Epidermal melanocyte (primary cell): ENCODE measurements at regions not wholly inside any gene's neighbourhood (a gene's known extent, or its start where the extent isn't known, plus 50 kb on each side); places are given as distances from the start of the nearest gene placed in this dataset.
"Not testable (repeated sequence)": the region's sequence is repeated elsewhere in the genome, so short reads cannot be mapped to it uniquely, and the experiment has no call there.

Experiments used
- DNase-seq: peaks from one replicate; pipeline ENCODE4 v3.0.0; 2011; ENCODE audit warnings: low spot score; ENCODE audit not compliant: insufficient read length

DNA sequence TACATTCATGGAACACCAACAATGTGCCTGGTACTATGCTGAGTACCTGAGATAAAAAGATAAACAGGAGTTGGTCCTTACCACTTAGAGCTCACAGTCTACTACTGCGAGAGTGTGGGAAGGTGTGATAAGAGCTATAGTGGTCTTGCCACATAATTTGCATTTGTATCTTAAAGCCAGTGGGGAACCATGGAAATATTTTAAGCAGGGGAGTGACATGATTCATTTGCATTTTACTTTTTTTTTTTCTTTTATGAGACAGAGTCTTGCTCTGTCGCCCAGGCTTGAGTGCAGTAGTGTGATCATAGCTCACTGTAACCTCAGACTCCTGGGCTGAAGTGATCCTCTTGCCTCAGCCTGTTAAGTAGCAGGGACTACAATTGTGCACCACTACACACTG lies 53.6 kb downstream of the SRGAP2 start:
- not testable (repeated sequence) for DNase-seq

DNA sequence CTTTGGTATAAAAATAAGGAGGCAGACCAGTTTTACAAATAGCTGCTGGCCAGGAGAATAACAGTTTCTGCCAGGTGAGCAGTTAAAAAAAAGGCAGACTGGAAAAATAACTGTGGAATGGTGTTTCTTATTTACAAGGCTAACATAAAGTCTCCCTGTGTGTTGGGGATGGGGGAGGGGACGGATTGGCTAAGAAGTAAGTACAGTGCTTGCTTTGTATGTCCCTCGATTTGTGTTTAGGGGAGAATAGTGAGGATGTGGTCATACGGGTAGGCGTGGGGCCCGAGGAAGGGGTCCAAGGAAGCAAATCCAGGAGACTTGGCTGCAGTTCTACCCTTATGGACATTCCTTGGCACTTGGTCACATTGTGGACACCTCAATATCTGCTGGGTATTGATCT lies 58.1 kb downstream of the SRGAP2 start:
- DNase-seq, result not testable (repeated sequence)

DNA sequence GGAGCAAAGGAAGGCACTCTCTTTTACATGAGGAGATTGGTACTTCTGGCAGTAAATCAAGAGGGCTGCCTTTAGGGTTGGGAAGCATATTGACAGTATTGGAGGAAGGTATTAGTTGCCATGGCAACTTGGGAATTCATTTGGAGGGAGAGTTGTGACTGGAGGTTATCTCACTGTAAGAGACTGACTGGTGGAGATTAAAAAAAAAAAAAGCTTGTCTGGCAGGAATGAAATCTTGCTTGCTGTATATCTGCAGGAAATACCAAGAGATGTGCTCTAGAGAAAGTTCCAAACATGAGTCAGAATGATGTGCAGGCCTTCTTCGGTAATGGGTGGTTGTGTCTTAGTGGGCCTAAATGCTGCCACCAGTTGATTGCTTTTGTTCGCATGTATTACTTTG lies 59.1 kb downstream of the SRGAP2 start:
- not testable (repeated sequence) for DNase-seq

DNA sequence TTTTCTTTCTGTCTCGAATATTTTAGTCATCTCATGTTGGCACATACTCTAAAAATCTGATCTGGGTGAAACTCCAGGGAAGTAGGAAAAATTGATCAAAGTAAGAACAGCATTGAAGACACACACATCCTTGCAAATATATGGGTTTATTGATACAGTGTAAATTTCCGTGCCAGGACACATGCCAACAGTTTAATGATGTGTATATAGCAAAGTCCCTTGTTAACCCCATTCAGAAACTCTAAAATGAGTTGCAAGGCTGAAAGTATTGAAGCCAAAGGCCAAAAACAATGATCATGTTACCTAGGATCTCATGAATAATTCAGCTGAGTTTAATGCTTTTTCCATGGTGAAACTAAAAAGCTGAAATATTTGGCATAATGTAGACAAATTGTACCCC lies 61.6 kb downstream of the SRGAP2 start:
- DNase-seq, result not testable (repeated sequence)

DNA sequence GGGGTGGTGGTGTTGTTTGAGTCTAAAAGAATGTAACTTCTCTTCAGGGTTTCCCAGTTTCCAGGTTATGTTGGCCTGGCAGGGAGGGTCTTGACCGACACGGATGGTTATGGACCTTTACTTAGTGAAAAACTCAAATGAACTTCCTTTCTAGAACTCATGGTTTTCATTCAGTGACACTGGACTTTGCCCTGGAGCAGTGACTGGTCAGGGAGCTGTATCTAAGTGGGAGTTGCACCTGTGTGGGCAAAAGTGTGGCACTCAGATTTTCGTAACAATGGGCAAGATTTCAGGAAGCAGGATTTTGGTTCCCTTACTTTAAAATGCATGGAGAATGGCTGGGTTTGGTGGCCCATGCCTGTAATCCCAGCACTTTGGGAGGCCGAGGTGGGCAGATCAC lies 67.8 kb downstream of the SRGAP2 start:
- DNase-seq, result not testable (repeated sequence)

DNA sequence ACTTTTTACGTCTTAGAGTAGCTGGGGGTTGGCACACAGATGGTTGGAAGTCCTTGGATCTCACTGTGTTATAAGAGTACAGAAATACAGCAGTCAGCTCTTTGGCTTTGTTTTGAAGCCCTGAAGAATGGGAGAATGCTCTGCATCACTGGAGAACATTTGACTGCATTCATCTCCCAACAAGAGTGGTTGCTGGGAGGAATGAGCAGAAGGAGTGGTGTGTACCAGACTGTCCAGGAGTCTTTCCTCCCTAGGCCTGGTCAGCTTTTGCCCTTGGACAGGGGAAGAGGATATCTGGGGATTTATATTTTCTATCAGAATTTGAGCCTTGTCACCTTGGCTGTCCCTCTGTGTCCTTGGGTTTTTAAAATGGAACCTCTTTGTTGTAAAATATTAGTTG lies 69.8 kb downstream of the SRGAP2 start:
- not testable (repeated sequence) for DNase-seq

DNA sequence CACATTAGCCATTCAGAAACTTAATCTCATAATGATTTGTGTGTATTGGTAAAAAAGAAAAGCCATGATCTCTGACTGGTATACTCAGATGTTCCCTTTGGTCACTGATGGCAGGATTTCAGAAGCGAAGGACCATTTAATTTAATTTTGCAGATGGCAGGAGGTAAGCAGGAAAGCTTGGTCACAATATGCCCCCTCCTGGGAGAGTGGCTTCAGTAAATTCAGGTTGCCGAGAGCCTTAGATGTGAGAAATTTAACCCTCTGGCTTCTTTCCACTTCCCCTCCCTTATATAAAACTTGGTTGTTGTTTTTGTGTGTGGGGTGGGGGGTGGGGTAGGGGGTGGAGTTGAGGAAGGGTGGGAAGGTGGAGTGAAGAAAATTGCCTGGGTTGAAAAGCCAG lies 72.8 kb downstream of the SRGAP2 start:
- DNase-seq, result not testable (repeated sequence)

DNA sequence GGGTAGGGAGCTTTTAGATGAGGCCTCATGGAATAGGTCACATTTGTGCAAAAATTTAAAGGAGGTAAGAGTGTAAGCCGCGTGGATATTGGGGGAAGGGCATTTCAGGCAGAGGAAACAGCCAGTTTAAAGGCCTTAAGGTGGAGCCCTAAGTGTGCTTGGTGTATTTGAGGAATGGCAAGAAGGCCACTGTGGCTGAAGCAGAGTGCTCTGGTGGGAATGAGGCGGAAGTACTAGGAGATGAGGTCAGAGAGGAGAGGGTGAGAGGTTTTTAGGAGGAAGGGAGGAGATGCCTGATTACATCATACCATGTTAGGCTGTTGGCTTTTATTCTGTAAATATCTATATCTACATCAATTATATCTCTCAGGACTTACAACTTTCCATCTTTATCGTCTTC lies 75.3 kb downstream of the SRGAP2 start:
- not testable (repeated sequence) for DNase-seq

DNA sequence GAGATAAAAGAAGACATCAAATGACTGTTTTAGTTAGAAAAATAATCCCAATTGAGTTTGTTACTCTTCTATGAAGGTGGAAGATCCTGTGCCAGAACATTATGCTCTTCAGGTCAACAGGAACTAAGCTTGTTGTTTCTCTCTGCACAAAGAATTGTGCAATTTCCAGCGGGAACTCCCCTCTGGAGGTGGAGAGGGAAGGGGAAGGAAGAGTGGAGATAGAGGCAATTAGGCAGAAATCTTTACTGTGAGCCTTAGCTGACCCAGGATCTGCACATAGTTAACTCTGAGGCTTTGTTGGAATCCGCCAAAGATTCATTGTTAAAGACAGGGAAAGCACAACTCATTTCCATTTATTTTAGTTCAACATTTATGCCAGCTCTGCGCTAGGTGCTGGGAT lies 77.3 kb downstream of the SRGAP2 start:
- not testable (repeated sequence) for DNase-seq

DNA sequence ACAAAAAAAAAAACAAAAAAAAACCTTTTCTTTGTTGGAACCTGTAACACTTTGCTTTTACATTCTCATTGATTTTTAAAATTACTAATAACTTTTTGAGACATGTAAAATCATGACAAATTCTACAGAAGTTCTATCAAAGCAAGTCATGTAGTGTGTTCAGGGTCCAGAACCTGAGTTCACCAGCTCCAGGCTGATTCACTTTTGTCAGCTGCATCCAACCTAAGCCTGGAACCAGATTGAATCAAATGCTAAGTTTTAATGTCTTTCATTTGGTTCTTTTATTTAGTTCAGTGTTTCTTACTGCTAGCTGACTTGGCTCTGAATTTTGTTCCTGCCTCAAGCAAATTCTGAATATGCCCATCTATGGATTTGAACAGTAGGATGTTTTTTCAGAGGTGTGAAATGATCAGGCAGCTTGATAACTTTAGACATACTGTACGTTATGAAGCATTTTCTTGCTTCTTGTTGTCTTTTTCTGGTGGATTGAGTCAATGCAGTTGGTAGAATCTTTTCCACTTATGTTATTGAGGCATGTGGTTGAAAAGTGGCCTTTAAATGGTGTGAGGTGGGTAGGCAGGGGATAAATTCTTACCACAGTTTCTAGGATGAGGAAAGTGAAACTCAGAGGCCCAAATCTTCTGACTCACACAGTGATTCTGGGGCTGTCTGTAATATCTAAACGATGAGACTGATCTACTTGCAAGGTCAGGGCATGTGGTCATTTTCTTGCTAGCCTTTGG lies 78.7 kb downstream of the SRGAP2 start:
- not testable (repeated sequence) for DNase-seq

DNA sequence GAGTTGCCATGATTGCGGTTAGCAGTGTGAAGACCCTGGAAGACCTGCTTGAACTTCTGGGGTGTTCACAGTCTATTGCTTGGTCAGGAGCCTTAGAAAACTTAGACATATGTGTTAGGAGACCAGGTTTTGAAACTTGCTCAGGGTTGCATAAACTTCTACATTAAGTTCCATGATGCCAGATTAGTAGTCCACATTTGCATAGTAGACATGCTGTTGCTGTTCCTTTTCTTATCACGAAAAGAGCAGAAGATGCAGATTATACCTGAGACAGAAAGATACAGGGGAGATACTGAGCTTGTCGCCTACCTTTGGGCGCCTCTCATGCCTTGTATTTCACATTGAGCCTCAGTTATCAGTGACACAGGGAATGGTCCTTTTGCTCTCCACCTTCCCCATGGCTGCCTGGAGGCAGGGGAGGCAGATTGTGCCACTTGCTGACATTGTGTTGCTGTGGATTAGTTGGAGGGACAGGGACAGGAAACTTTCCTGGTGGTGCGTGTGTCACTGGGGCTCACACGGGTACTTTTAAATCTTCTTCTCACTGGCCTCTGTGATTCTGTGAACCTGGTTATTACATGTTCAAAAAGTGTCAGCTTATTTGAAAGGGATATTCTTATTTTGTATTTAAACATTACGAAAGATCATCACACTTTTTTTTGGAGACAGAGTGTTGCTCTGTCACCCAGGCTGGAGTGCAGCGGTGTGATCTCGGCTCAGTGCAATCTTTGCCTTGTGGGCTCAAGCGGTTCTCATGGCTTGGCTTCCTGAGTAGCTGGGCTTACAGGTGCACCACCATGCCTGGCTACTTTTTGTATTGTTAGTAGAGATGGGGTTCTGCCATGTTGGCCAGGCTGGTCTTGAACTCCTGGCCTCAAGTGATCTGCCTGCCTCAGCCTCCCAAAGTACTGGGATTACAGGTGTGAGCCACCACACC lies 82.0 kb downstream of the SRGAP2 start:
- not testable (repeated sequence) for DNase-seq

DNA sequence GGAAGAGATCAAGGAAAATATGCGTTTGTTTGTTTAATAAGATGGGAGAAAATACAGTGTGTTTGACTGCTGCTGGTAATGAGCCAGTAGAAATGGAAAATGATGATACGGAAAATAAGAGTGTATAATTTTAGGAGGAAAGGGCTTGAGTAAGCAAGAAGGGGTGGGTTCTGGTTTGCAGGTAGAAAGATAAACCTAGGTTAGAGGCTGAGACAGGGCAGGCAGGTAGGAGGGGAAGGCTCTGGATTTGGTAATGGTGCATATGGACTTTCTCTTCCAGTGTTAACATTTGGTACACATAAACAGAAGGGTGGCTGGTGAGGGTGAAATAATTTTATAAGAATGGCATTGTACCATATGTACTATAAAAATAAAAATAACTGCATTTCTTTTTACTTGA lies 84.4 kb downstream of the SRGAP2 start:
- DNase-seq, result not testable (repeated sequence)

DNA sequence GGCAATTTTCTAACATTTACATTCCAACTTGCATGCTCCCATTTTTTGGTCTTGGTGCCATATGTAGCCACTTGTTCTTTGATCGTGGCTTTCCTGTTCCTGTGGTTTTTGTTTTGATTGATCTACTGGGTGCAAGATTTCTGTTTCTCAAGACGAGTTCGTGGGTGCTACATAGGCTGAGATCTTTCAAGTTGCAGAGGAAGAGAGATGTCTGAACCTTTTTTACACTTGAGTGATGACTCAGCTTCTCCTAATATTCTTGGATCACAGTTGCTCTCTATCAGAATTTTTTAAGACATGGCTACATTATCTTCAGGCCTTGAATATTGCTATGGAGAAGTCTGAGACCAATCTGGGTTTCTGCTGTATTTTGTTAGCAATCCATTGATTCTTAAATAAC lies 85.1 kb downstream of the SRGAP2 start:
- DNase-seq, result not testable (repeated sequence)

DNA sequence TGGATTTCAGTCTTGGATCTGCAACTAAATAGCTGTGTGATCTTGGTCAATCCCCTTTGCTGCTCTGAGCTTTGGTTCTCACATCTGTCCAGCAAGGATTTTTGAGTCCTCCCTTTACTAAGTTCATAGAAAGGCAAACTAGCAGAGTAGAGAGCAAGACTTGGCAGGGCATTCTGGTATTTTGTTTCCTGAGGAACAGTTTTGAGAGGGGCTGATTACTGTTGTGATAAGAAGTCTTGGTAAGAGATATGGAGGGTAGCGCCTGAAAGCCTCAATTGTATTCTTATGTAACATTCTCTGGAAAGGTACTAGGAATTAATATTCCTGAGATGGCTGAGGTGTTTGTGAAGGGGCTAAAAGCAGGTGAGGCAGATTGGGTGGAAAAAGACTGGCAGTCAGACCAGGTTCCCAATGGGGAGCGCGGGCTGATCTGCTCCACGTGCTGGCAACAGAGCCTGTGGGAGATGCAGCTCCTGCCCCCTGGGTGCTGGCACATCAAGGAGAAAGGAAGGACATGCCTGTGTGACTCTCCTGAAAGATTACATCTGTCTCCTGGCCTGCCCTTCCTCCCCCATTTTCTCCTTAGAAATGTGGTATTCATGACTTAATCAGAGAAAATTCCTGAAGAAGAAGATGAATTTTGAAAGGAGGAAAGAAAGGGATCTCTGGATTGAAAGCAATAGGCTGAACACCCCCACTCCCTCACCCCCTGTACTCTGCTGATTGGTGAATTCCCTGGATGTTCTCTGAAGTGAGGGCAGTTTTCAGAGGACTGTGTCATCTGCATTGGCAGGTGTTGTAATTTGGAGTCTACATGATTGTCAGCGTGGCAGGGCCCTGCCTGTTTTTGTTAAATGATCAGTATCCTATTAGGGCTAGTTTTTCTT lies 94.0 kb downstream of the SRGAP2 start:
- DNase-seq, result not testable (repeated sequence)

DNA sequence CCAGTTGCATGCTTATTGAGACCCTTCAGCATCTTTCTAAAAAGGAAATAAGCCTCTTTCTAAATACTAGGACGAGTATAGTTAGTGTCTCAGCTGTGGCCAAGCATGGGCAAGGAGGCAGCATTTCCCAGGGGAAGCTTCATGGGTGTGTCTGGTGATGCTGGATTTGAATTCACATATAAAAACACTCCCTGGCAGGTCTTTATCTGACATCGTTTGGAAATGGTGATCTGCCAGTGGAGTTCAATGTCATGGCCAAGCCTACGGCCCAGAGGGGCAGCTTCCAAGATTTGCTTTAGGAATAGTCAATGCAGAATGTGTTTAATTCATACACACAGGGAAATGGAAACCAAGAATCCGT lies 94.7 kb downstream of the SRGAP2 start:
- not testable (repeated sequence) for DNase-seq

DNA sequence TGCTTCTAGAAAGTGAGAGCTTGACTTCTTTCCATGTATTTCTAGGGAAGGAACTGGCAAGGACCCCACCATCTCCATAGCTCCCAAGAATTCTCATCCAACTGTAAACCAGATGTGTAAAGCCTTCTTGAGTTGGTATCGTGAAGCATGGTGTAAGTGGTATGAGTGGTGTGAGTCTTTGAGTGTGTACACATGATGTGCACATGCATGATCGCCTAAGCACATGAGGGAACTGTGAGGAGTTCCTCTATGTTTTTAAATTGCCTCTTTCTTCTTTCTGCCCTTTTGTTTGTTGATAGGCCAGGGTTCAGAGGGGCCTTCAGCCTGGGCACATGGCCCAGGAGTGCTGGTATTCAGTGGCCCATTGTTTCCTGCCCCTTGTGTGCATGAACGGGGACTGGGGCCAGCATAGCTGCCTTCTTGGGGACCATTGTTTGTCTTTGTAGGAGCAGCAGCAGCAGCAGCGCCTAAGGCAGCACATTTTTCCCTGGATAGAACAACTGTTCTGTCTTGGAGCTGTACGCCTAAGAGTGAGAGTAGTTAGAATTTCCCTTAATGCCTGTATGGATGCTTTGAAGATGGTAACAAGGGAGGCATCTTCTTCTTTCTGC lies 95.9 kb downstream of the SRGAP2 start:
- not testable (repeated sequence) for DNase-seq

DNA sequence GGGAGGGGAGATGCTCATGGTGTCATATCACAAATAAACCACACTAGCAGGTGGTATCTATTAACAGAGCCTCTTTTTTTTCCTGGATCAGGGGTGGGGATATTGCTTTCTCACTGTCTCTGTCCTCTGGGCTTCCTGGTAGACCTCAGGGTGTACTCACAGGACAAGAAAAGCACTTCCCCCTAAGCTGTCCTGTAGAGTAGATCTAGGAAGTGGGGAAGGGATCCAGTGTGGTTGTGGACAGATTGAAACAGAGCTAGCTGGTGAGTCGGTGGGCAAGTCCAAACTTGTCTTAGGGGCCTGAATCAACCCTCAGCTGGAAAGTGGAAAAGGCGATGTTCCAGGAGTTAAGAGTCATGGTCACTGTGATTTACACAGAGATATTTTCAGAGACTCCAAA lies 96.6 kb downstream of the SRGAP2 start:
- DNase-seq, result not testable (repeated sequence)

DNA sequence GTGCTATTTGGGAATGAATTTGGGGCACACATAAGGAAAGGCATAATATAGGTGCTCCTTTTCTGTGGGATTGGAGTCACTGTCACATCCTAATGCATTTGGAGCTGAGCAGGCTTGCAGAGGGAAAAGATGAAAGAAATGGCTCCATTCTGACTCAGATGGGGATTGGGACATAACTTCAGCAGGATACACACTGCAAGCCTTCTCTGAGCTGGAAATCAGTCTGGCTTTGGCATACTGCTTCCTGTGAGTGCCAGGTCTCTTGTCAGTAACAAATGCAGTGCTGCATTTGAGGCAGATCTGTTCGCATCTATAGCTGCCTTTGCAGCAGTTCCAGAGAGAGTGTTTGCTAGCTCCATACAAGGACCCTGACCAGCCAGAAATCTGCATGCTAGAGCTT lies 98.7 kb downstream of the SRGAP2 start:
- DNase-seq, result not testable (repeated sequence)

DNA sequence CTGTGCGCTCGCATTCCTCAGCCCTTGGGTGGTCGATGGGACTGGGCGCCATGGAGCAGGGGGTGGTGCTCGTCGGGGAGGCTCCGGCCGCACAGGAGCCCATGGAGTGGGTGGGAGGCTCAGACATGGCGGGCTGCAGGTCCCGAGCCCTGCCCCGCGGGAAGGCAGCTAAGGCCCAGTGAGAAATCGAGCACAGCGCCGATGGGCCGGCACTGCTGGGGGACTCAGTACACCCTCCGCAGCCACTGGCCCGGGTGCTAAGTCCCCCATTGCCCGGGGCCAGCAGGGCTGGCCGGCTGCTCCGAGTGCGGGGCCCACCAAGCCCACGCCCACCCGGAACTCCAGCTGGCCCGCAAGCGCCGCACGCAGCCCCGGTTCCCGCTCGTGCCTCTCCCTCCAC lies 104.1 kb downstream of the SRGAP2 start:
- not testable (repeated sequence) for DNase-seq

DNA sequence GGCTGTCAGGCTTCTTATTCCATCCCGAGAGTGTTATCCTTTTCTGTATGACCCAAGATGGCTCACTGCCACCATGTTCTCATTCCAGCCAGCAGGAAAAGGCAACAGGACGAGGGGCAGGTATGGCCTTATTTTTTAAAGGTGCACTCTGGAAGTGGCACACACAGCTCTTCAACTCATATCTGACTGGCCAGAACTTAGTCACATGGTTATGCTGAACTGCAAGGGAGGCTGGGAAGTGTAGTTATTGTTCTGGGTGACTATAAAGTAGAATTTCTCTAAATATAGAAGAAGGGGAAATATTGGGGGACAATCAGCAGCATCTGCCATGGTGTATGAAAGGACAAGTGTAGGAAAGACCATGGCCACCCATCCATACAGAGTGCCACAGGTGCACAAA lies 107.6 kb downstream of the SRGAP2 start:
- not testable (repeated sequence) for DNase-seq
